ENCODE measurements at regions not wholly inside any gene's neighbourhood (a gene's known extent, or its start where the extent isn't known, plus 50 kb on each side); places are given as distances from the start of the nearest gene placed in this dataset.

DNA sequence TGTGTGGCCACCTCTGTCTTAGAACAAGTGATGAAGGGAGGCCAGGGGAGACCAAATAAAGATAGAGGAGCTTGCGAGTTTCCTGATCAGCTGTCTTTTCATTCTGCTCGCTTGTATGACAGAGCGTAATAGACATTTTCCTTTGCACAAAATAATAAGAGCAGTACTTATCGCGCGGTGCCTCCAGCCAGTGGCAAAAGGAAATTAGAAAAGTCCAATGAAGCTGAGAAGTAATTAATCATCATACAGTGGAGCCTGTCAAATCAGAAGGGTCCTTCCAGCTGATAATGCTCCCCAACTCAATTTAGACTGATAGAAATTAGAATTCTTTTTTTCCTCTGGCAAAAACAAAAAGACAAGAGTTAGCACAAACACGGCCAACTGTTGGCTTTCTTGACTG is 307.0 kb upstream of the IRX5 start:
- Histone ChIP-seq H3K36me3 (ENCODE audit: control insufficient read depth in 1 of 2, insufficient read depth in 2 of 2, low read depth in 1 of 2, low read length in 2 of 2) (no peaks in the 10 kb centered on the region), H3K4me1 (ENCODE audit: control insufficient read depth, insufficient read depth, low read depth, low read length) (no peaks in the 10 kb centered on the region), H3K4ac (ENCODE audit: low read depth in 1 of 2, low read length in 2 of 2) (no peak overlapping the region), H3K27ac (ENCODE audit: low read length, poor library complexity, severe bottlenecking) (no peak overlapping the region), H3K4me2 (ENCODE audit: low read length, poor library complexity, severe bottlenecking) (no peak overlapping the region), H2BK12ac (ENCODE audit: low read length in 2 of 2) (no peak overlapping the region), H3K18ac (ENCODE audit: low read depth in 1 of 2, low read length in 2 of 2) (no peak overlapping the region), H2AFZ (ENCODE audit: low read depth, low read length) (no peak overlapping the region), H3K4me3 (ENCODE audit: insufficient read depth in 1 of 2, low read depth in 1 of 2, low read length in 2 of 2) (no peak overlapping the region), H3K9ac (ENCODE audit: low read length) (no peak overlapping the region), H3K14ac (ENCODE audit: low read length in 2 of 2) (no peak overlapping the region), H3K27me3 (ENCODE audit: control insufficient read depth in 1 of 2, insufficient read depth in 1 of 2, low read length in 2 of 2) (peaks cover 3 to 14% of the 10 kb centered on the region in 2 experiments), H2BK120ac (ENCODE audit: low read depth, low read length) (no peak overlapping the region), H3K79me1 (replicated peaks; ENCODE audit: low read length, poor library complexity, severe bottlenecking) (no peaks in the 10 kb centered on the region), H4K8ac (ENCODE audit: low read length) (no peak overlapping the region), H3K23ac (ENCODE audit: low read length in 2 of 2) (no peak overlapping the region), H2AK5ac (ENCODE audit: low read length, severe bottlenecking) (no peak overlapping the region), H3K9me3 (ENCODE audit: control insufficient read depth, low read length) (peaks cover 8% of the 10 kb centered on the region), H4K91ac (ENCODE audit: low read length) (no peak overlapping the region), H2BK15ac (ENCODE audit: low read depth, poor library complexity, severe bottlenecking) (no peak overlapping the region), H2BK5ac (ENCODE audit: low read depth, low read length, poor library complexity, severe bottlenecking) (no peak overlapping the region)
- WGBS: 95% methylated on average over 7 of the region's 7 CpGs
- no peak for DNase-seq

DNA sequence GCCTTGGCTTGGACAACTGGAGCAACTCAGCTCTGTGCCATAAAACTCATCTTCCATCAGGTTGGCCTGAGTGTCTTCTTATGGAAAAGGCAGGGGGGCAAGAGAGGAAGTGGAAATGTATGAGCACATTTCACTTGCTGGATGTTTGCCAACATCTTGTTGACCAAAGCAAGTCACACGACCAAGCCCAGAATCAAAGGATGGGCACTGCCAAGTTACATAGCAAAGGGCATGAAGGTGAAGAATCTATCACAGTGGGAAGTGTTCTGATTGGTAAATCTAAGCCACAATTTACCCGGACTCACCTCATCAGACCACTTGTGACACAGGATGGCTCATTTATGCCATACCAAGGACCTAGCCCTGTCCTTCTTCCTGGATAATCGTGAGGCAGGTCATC is 310.5 kb upstream of the IRX5 start:
- Histone ChIP-seq H2BK12ac (ENCODE audit: low read length in 2 of 2) (no peak overlapping the region), H3K4me3 (ENCODE audit: insufficient read depth in 1 of 2, low read depth in 1 of 2, low read length in 2 of 2) (no peak overlapping the region), H3K4me2 (ENCODE audit: low read length, poor library complexity, severe bottlenecking) (no peak overlapping the region), H2AK5ac (ENCODE audit: low read length, severe bottlenecking) (no peak overlapping the region), H2BK15ac (ENCODE audit: low read depth, poor library complexity, severe bottlenecking) (no peak overlapping the region), H4K8ac (ENCODE audit: low read length) (no peak overlapping the region), H4K91ac (ENCODE audit: low read length) (no peak overlapping the region), H3K4me1 (ENCODE audit: control insufficient read depth, insufficient read depth, low read depth, low read length) (no peaks in the 10 kb centered on the region), H3K14ac (ENCODE audit: low read length in 2 of 2) (no peak overlapping the region), H2AFZ (ENCODE audit: low read depth, low read length) (no peak overlapping the region), H3K23ac (ENCODE audit: low read length in 2 of 2) (no peak overlapping the region), H3K27me3 (ENCODE audit: control insufficient read depth in 1 of 2, insufficient read depth in 1 of 2, low read length in 2 of 2) (peaks cover 9 to 22% of the 10 kb centered on the region in 2 experiments), H3K9me3 (ENCODE audit: control insufficient read depth, low read length) (peaks cover 8% of the 10 kb centered on the region), H3K36me3 (ENCODE audit: control insufficient read depth in 1 of 2, insufficient read depth in 2 of 2, low read depth in 1 of 2, low read length in 2 of 2) (no peaks in the 10 kb centered on the region), H3K79me1 (replicated peaks; ENCODE audit: low read length, poor library complexity, severe bottlenecking) (no peaks in the 10 kb centered on the region), H2BK120ac (ENCODE audit: low read depth, low read length) (no peak overlapping the region), H3K27ac (ENCODE audit: low read length, poor library complexity, severe bottlenecking) (no peak overlapping the region), H3K18ac (ENCODE audit: low read depth in 1 of 2, low read length in 2 of 2) (no peak overlapping the region), H3K4ac (ENCODE audit: low read depth in 1 of 2, low read length in 2 of 2) (no peak overlapping the region), H3K9ac (ENCODE audit: low read length) (no peak overlapping the region), H2BK5ac (ENCODE audit: low read depth, low read length, poor library complexity, severe bottlenecking) (no peak overlapping the region)
- 77% methylated on average over 3 of the region's 3 CpGs for WGBS
- DNase-seq: no peak

DNA sequence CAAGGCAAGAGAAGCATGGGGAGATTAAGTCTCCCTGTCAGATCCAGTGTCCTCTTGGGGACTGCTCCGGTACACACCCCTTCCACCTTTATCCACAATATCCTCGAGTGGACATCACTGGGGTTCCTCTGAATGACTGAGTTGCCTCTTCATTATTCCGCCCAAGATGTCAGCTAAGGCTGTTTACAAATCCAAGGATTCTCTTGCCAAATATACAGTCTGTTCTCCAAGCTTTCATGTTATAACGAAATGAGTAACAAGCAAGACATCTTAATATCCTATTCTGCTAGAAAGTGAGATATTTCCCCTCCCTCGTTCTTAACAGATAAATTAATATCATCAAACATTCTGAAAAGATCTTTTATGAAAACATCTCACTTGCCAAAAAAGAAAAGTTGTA is 314.1 kb upstream of the IRX5 start:
- Histone ChIP-seq H2AK5ac (ENCODE audit: low read length, severe bottlenecking) (no peak overlapping the region), H2BK15ac (ENCODE audit: low read depth, poor library complexity, severe bottlenecking) (no peak overlapping the region), H4K8ac (ENCODE audit: low read length) (no peak overlapping the region), H3K14ac (ENCODE audit: low read length in 2 of 2) (no peak overlapping the region), H2BK12ac (ENCODE audit: low read length in 2 of 2) (no peak overlapping the region), H2BK5ac (ENCODE audit: low read depth, low read length, poor library complexity, severe bottlenecking) (no peak overlapping the region), H2BK120ac (ENCODE audit: low read depth, low read length) (no peak overlapping the region), H3K9me3 (ENCODE audit: control insufficient read depth, low read length) (peaks cover 8% of the 10 kb centered on the region), H3K4me2 (ENCODE audit: low read length, poor library complexity, severe bottlenecking) (no peak overlapping the region), H3K27ac (ENCODE audit: low read length, poor library complexity, severe bottlenecking) (no peak overlapping the region), H3K79me1 (replicated peaks; ENCODE audit: low read length, poor library complexity, severe bottlenecking) (no peaks in the 10 kb centered on the region), H3K4ac (ENCODE audit: low read depth in 1 of 2, low read length in 2 of 2) (no peak overlapping the region), H3K4me3 (ENCODE audit: insufficient read depth in 1 of 2, low read depth in 1 of 2, low read length in 2 of 2) (no peak overlapping the region), H3K18ac (ENCODE audit: low read depth in 1 of 2, low read length in 2 of 2) (no peak overlapping the region), H3K23ac (ENCODE audit: low read length in 2 of 2) (no peak overlapping the region), H2AFZ (ENCODE audit: low read depth, low read length) (no peak overlapping the region), H3K9ac (ENCODE audit: low read length) (no peak overlapping the region), H3K36me3 (ENCODE audit: control insufficient read depth in 1 of 2, insufficient read depth in 2 of 2, low read depth in 1 of 2, low read length in 2 of 2) (no peaks in the 10 kb centered on the region), H3K27me3 (ENCODE audit: control insufficient read depth in 1 of 2, insufficient read depth in 1 of 2, low read length in 2 of 2) (peaks cover 5 to 15% of the 10 kb centered on the region in 2 experiments), H4K91ac (ENCODE audit: low read length) (no peak overlapping the region), H3K4me1 (ENCODE audit: control insufficient read depth, insufficient read depth, low read depth, low read length) (no peaks in the 10 kb centered on the region)
- no peak for DNase-seq
- 77% methylated on average over 4 of the region's 5 CpGs for WGBS

DNA sequence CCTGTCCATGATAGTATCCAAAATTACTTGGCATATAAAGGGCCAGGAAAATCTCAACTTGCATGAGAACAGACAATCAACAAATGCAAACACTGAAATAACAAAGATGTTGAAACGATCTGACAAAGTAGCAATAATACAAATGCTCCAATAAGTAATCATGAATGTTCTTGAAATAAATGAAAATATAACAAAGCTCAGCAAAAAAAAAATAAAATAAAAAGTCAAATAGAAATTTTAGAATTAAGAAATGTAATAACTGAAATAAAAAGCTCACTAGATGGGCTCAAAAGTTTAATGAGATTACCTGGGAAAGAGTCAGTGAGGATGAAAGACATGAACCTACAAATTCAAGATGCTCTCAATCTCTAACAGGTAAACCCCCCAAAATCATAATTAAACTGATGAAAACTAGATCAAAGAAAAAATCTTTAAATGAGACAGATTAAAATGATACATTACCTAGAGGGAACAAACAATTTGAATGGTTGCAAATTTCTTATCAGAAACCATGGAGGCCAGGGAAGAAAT is 319.0 kb upstream of the IRX3 start:
- no peak overlapping the region for H4K8ac ChIP-seq (ENCODE audit: low read length)
- no peaks in the 10 kb centered on the region for H3K4me1 ChIP-seq (ENCODE audit: control insufficient read depth, insufficient read depth, low read depth, low read length)
- WGBS: no CpG with 5 or more reads among the region's 1 CpG

More for the DNA sequence above, 319.0 kb upstream of the IRX3 start:
- Histone ChIP-seq H3K9ac (ENCODE audit: low read length) (no peak overlapping the region), H3K9me3 (ENCODE audit: control insufficient read depth, low read length) (peaks cover 47% of the 10 kb centered on the region), H2AFZ (ENCODE audit: low read depth, low read length) (no peak overlapping the region), H3K27me3 (ENCODE audit: control insufficient read depth in 1 of 2, insufficient read depth in 1 of 2, low read length in 2 of 2) (no peaks in the 10 kb centered on the region), H2AK5ac (ENCODE audit: low read length, severe bottlenecking) (no peak overlapping the region), H3K18ac (ENCODE audit: low read depth in 1 of 2, low read length in 2 of 2) (no peak overlapping the region), H2BK120ac (ENCODE audit: low read depth, low read length) (no peak overlapping the region), H3K14ac (ENCODE audit: low read length in 2 of 2) (no peak overlapping the region), H2BK12ac (ENCODE audit: low read length in 2 of 2) (no peak overlapping the region), H3K4me2 (ENCODE audit: low read length, poor library complexity, severe bottlenecking) (no peak overlapping the region), H2BK15ac (ENCODE audit: low read depth, poor library complexity, severe bottlenecking) (no peak overlapping the region), H3K4me3 (ENCODE audit: insufficient read depth in 1 of 2, low read depth in 1 of 2, low read length in 2 of 2) (no peak overlapping the region), H2BK5ac (ENCODE audit: low read depth, low read length, poor library complexity, severe bottlenecking) (no peak overlapping the region), H3K27ac (ENCODE audit: low read length, poor library complexity, severe bottlenecking) (no peak overlapping the region), H3K4ac (ENCODE audit: low read depth in 1 of 2, low read length in 2 of 2) (no peak overlapping the region), H3K79me1 (replicated peaks; ENCODE audit: low read length, poor library complexity, severe bottlenecking) (no peaks in the 10 kb centered on the region), H4K91ac (ENCODE audit: low read length) (no peak overlapping the region), H3K36me3 (ENCODE audit: control insufficient read depth in 1 of 2, insufficient read depth in 2 of 2, low read depth in 1 of 2, low read length in 2 of 2) (no peaks in the 10 kb centered on the region), H3K23ac (ENCODE audit: low read length in 2 of 2) (no peak overlapping the region)
- DNase-seq: no peak
